RKO (cell line): ENCODE measurements at regions not wholly inside any gene's neighbourhood (a gene's known extent, or its start where the extent isn't known, plus 50 kb on each side); places are given as distances from the start of the nearest gene placed in this dataset.
"Not testable (repeated sequence)": the region's sequence is repeated elsewhere in the genome, so short reads cannot be mapped to it uniquely, and the experiment has no call there.

Experiments used
- DNase-seq: peaks from one replicate; pipeline ENCODE4 v3.0.0-alpha.2; 2016; ENCODE audit warnings: low spot score

GRCh38 chr22:49349841-49350381 is 477.8 kb downstream of the BRD1 start:
- DNase-seq = no peak

DNA sequence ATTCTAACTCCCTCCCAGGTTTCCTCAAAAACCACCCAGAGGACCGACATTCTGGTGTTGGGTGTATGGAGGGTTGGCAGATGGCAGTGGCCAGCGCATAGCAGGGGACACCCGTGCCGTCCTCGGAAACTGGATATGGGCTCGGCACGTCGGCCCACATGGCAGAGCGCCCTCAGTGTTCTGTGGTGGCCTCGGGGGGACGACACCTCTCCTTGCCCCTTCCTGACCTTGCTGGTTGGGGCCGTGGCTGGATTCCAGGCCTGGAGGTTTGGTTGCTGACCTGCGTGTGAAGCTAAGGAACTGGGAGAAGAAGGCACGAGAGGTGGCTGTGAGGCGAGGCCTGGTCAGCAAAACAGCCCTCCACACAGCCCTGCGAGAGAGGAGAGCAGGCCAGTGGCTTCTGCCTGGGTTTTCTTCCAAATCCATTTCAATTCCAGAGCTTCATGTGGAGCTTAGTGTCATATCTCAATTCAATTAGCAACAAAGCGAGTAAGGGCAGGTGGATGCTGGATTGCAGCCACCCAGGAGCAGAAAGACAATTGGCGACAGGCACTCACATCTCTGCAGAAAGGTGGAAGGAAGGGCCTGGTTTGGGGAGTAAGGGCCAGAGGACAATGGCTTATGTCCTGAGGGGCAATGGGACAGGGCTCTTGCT is 478.4 kb downstream of the BRD1 start:
- DNase-seq = no peak

GRCh38 chr22:49348631-49349030 is 479.0 kb downstream of the BRD1 start:
- DNase-seq = no peak

- no peak for DNase-seq
These were observed 480.3 kb downstream of the BRD1 start for GRCh38 chr22:49347376-49347775.

DNA sequence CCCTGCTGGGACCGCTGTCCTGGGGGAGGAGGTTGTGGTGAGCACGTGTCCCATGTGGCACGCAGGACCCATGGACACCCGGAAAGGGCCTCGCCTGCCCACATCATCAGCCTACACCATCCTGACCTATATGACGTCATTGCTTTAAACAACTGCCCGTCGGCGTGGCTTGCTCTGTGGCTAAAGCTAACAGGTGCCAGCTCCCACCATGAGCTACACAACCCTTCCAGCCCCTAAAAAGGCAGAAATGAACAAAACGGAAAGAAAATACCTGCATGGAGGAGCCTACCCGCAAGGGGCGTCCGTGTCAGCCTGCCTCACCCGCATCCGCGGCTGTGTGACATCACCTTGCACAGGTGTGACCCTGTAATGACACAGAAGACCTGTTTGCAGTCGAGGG is 481.8 kb downstream of the BRD1 start:
- DNase-seq = no peak

GRCh38 chr22:49344656-49345055 is 483.0 kb downstream of the BRD1 start:
- DNase-seq = no peak

DNA sequence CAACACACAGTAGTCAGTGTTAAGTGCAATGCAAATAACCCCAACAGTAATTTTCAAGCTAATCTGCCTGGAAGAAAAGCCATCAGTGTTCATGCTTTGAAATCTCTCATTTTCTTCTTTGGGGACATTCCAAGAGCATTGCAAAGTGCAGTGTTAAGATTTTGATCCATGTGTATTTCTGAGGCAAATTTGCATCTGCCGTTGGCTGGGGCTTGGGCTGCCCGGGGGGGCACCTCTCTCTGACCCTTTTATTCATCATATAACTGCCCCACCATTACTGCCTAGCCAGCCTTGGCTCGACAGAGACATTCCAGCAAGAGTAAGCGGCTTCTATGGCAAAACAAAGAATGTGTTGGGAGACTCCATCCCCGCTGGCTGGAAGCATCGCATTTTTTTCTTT is 483.5 kb downstream of the BRD1 start:
- no peak for DNase-seq

DNA sequence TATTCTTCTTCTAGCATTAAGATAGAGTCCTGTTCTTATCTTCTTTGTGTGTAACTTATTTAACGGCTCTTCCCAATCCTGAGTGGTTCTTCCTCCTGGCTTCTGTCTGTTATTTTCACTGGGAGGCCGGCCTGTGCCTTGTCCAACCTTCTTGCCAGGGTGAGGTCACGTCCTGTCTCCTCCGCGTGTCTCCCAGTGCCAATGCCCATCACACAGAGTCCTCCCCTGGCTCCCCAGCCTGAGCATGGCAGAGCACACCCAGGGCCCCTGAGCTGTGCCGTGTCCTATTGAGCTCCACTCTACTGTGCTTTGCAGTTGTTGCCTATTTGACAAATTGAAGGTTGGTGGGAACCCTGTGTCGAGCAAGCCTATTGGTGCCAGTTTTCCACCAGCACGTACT is 487.3 kb downstream of the BRD1 start:
- no peak for DNase-seq

GRCh38 chr22:49336483-49336882 is 491.2 kb downstream of the BRD1 start:
- DNase-seq = not testable (repeated sequence)

- no peak for DNase-seq
These were observed 492.7 kb downstream of the BRD1 start for GRCh38 chr22:49334976-49335375.

DNA sequence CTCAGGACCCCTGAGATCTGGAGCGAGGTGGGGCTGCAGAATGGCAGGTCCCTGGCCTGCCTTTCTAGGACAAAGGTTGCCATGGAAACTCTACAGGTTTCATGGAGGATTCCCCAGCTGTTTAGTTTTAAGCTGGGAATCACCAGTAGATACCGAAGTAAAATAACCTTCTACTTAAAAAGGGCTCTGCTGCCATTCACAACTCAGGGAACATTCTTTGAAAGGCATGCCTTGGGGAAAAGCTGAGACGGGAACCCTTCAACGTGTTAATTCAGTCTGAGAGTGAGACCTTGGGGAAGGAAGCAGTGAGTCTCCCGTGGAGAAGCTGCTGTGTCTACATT is 493.3 kb downstream of the BRD1 start:
- no peak for DNase-seq

DNA sequence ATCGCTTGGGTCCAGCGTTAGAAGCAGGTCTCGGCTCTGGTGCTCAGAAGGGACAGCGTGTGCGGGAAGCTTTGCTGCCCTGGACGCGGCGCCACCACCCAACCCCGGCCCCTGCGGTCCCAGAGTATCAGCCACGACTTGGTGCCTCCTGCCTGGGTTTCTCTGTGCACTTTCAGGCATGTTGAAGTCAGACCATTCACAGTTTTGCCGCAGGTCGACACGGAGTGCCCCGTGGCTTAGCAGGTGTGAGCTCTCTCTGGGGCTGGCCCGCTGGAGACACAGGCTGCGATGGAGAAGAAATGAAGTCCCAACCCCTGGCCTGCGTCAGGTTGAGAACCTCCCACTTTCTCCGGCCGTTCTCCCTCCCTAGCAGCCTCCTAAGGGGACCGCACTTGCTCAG is 494.5 kb downstream of the BRD1 start:
- no peak for DNase-seq

DNA sequence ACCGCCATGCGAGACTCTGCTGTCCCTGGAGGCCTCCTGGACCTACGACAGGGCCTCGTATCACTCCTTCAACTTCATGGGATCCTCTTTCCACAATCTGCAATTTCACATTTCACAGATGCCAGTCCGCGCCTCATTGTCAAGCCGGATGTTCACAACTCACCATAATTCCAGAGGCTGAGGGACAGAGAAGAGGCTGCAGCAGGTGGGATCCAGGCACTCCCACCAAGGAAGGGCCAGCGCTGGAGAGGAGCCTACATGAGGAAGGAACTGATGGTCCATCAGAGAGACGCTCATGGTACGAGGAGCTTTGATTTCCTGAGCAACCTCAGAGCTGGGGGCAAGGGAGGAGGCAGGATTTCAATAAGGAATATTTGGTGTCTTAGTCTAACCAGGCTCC is 495.0 kb downstream of the BRD1 start:
- no peak for DNase-seq

GRCh38 chr22:49331878-49332277 is 495.8 kb downstream of the BRD1 start:
- DNase-seq = no peak

DNA sequence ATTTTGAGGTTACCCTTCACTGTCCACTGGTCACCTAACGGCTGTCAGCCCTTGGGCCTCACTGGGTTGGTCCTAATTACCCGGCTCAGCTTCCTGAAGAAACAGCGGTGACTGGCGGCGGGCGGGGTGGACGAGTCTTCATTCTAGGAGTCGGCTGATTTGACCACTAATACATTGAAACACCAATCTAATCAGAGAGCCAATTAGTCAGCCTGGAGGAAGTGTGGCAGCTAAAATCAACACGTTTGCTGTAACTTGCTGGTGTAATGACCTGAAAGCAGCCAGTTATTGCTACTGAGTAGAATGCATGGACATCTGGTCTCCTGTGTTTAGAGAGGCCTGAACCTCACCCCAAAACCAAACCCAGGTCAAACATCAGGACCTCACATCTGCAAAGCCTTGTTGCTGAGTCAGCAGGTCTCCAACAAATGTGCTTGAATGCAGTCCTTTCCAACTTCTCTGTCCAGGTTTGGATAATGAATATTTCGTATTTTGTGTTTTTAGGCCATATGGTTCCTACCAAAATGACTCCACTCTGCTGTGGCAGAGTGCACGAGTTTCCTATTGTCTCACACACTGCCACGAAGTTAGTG is 496.4 kb downstream of the BRD1 start:
- no peak for DNase-seq

DNA sequence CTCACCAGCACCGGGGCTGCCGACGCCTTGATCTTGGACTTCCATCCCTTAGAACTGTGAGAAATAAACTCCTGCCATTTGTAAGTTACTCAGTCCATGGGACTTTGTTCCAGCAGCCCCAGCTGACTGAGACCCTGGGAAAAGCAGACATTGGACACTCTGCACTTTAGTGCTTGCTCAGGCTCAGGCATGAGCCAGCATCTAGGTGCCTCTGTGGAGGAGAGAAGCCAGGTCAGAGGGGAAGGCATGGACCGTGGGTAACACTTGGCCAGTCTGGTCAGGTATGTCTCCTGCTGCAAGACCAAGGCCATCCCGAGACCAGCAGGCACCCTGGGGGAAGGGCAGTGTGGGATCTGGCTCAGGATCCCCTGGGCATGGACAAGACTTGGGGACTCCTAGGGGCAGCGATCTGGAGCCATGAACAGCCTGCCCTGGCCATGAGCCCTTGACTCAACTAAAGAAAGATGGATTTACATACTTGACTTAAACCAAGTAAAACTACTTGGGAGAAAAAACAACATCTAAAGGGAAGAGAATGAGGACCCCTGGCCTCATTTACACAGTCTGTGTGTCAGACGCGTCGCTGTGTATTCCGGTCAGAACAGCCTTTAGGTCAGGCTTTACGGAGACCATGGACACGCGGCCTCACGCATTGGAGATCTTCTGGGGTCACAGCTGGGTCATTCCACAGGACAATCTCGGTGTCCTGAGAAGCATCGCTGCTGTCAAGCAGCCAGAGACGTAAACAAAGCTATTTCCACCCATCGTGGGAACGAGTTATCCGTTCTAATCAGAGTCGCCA is 497.1 kb downstream of the BRD1 start:
- no peak for DNase-seq

DNA sequence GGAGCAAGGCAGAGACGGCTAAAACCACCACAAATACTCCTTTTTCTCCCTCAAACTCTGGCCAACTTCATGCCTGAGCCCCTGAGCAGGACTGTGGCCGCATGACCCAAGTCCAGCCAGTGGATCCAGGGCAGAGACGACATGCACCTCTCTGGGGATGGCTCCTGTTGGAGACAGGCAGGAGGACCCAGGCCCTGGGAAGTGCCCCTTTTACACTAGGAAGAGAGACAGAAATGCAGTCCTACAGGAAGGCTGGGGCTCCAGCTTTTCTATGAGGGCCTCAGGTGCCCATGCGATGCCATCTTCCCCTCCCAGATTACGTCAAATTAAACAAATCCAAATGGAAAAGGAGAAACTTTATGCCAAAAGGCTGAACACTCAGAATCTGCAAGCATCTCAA is 498.0 kb downstream of the BRD1 start:
- no peak for DNase-seq

DNA sequence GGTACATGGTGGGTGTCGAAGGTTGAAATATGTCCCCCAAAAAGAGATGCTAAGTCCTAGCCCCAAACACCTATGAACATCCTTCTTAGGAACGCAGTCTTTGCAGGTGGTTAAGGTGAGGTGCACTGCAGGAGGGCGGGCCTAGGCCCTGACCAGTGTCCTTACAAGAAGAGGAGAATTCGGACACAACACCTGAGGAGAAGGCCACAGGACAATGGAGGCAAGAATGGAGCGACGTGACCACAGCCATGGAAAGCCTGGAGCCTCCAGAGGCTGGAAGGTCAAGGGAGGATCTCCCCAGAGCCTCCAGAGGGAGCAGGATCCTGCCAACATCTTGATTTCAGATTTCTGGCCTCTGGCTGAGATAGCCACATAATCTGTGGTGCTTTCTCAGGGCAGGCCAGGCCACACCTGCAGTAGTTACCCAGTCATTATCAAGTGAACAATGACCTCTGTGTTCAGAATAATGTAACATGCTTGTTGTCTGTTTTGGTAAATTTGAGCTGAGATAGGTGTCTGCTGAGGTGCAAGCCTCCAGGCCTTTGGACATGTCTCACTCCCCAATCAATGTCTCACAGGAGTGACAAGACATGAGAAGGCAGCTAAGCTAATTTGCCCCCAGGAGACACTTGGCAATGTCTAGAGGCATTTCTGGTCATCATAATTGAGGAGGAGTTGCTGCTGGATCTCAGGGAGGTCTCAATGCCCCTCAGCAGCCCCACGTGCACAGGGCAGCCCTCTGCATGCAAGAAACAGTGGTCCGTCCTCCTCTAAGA is 498.9 kb downstream of the BRD1 start:
- no peak for DNase-seq

- no peak for DNase-seq
These were observed 499.6 kb downstream of the BRD1 start for GRCh38 chr22:49328118-49328475.

DNA sequence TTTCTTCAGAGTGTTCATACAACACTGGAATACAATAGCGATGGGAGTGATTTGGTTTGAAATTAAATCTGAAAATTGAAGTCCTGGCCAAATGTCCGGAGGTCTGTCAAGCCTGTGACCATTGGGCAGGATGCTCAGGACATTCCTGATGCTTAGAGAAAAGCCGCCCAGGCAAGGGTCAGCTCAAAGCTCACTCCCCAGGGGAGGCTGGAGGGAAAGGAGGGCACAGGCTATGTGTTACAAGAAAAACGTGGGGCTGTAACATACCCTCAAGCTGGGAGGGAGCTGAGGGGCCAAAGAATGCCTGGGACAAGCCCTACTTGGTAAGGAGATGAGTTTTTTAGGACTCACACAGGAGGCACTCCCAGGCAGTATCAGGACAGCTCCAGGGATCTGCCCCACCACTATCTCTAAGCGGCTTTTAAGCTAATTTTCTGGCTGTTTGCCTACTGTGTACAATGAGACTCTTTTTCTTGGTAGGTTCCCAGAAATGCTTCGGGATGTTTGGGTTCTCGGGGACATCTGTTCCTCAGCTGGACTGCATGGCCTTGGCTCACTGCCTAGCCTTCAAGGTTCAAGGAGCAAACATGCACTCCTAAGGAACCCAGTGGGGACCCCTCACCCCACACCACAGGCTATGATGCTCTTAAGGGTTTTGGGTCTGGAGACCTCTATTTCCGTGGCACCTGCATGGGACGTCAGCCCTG is 500.1 kb downstream of the BRD1 start:
- no peak for DNase-seq

- no peak for DNase-seq
These were observed 501.1 kb downstream of the BRD1 start for GRCh38 chr22:49326558-49326957.
